ENCODE measurements at regions not wholly inside any gene's neighbourhood (a gene's known extent, or its start where the extent isn't known, plus 50 kb on each side); places are given as distances from the start of the nearest gene placed in this dataset.

- Mint-ChIP-seq H3K27me3 (ENCODE audit: low read depth) (no peaks in the 10 kb centered on the region), H3K27ac (no peak overlapping the region), H3K9me3 (no peaks in the 10 kb centered on the region), H3K4me1 (ENCODE audit: low read depth) (no peaks in the 10 kb centered on the region), H3K36me3 (ENCODE audit: low read depth) (no peaks in the 10 kb centered on the region), H3K4me3 (no peak overlapping the region)
Measured at GRCh38 chr6:22696481-22696880, 127.1 kb downstream of the HDGFL1 start.

- Mint-ChIP-seq H3K27ac (no peak overlapping the region), H3K9me3 (no peaks in the 10 kb centered on the region), H3K4me1 (ENCODE audit: low read depth) (no peaks in the 10 kb centered on the region), H3K27me3 (ENCODE audit: low read depth) (no peaks in the 10 kb centered on the region), H3K4me3 (no peak overlapping the region), H3K36me3 (ENCODE audit: low read depth) (no peaks in the 10 kb centered on the region)
Measured at GRCh38 chr6:22697306-22697705, 127.9 kb downstream of the HDGFL1 start.

- Mint-ChIP-seq H3K9me3 (no peaks in the 10 kb centered on the region), H3K27me3 (ENCODE audit: low read depth) (no peaks in the 10 kb centered on the region), H3K36me3 (ENCODE audit: low read depth) (no peaks in the 10 kb centered on the region), H3K4me1 (ENCODE audit: low read depth) (no peaks in the 10 kb centered on the region), H3K4me3 (no peak overlapping the region), H3K27ac (no peak overlapping the region)
Measured at GRCh38 chr6:22699151-22699550, 129.8 kb downstream of the HDGFL1 start.

- Mint-ChIP-seq H3K36me3 (ENCODE audit: low read depth) (no peaks in the 10 kb centered on the region), H3K9me3 (no peaks in the 10 kb centered on the region), H3K27me3 (ENCODE audit: low read depth) (no peaks in the 10 kb centered on the region), H3K4me1 (ENCODE audit: low read depth) (no peaks in the 10 kb centered on the region), H3K4me3 (no peak overlapping the region), H3K27ac (no peak overlapping the region)
Measured at GRCh38 chr6:22706651-22707050, 137.3 kb downstream of the HDGFL1 start.

- Mint-ChIP-seq H3K4me1 (ENCODE audit: low read depth) (no peaks in the 10 kb centered on the region), H3K27ac (no peak overlapping the region), H3K9me3 (no peaks in the 10 kb centered on the region), H3K4me3 (no peak overlapping the region), H3K27me3 (ENCODE audit: low read depth) (no peaks in the 10 kb centered on the region), H3K36me3 (ENCODE audit: low read depth) (no peaks in the 10 kb centered on the region)
Measured at GRCh38 chr6:22708469-22708868, 139.1 kb downstream of the HDGFL1 start.

GRCh38 chr6:22709803-22710202, 140.4 kb downstream of the HDGFL1 start:
- Mint-ChIP-seq H3K36me3 (ENCODE audit: low read depth) (no peaks in the 10 kb centered on the region), H3K9me3 (no peaks in the 10 kb centered on the region), H3K27ac (no peak overlapping the region), H3K4me1 (ENCODE audit: low read depth) (no peaks in the 10 kb centered on the region), H3K4me3 (no peak overlapping the region), H3K27me3 (ENCODE audit: low read depth) (no peaks in the 10 kb centered on the region)

- Mint-ChIP-seq H3K4me1 (ENCODE audit: low read depth) (no peaks in the 10 kb centered on the region), H3K4me3 (no peak overlapping the region), H3K27me3 (ENCODE audit: low read depth) (no peaks in the 10 kb centered on the region), H3K27ac (no peak overlapping the region), H3K9me3 (no peaks in the 10 kb centered on the region), H3K36me3 (ENCODE audit: low read depth) (no peaks in the 10 kb centered on the region)
Measured at GRCh38 chr6:22716721-22717120, 147.4 kb downstream of the HDGFL1 start.

- H3K9me3 Mint-ChIP-seq = peaks cover 2% of the 10 kb centered on the region
- H3K36me3 Mint-ChIP-seq (ENCODE audit: low read depth) = no peaks in the 10 kb centered on the region
- no peaks in the 10 kb centered on the region for H3K27me3 Mint-ChIP-seq (ENCODE audit: low read depth)
- no peaks in the 10 kb centered on the region for H3K4me1 Mint-ChIP-seq (ENCODE audit: low read depth)
- H3K4me3 Mint-ChIP-seq = no peak overlapping the region
- no peak overlapping the region for H3K27ac Mint-ChIP-seq
Measured at GRCh38 chr6:22717915-22718314, 148.5 kb downstream of the HDGFL1 start.

GRCh38 chr6:22722913-22723312, 153.5 kb downstream of the HDGFL1 start:
- Mint-ChIP-seq H3K36me3 (ENCODE audit: low read depth) (no peaks in the 10 kb centered on the region), H3K4me3 (no peak overlapping the region), H3K27ac (no peak overlapping the region), H3K27me3 (ENCODE audit: low read depth) (no peaks in the 10 kb centered on the region), H3K9me3 (peaks cover 16% of the 10 kb centered on the region), H3K4me1 (ENCODE audit: low read depth) (no peaks in the 10 kb centered on the region)

- peaks cover 16% of the 10 kb centered on the region for H3K9me3 Mint-ChIP-seq
Measured at GRCh38 chr6:22726966-22727365, 157.6 kb downstream of the HDGFL1 start.

GRCh38 chr6:22727710-22728109, 158.3 kb downstream of the HDGFL1 start:
- no peaks in the 10 kb centered on the region for H3K36me3 Mint-ChIP-seq (ENCODE audit: low read depth)
- no peaks in the 10 kb centered on the region for H3K27me3 Mint-ChIP-seq (ENCODE audit: low read depth)
- peaks cover 16% of the 10 kb centered on the region for H3K9me3 Mint-ChIP-seq
- H3K4me1 Mint-ChIP-seq (ENCODE audit: low read depth) = no peaks in the 10 kb centered on the region
- H3K27ac Mint-ChIP-seq = no peak overlapping the region
- no peak overlapping the region for H3K4me3 Mint-ChIP-seq

More at GRCh38 chr6:22726966-22727365, 157.6 kb downstream of the HDGFL1 start:
- H3K4me3 Mint-ChIP-seq = no peak overlapping the region
- H3K27me3 Mint-ChIP-seq (ENCODE audit: low read depth) = no peaks in the 10 kb centered on the region
- no peaks in the 10 kb centered on the region for H3K36me3 Mint-ChIP-seq (ENCODE audit: low read depth)
- no peaks in the 10 kb centered on the region for H3K4me1 Mint-ChIP-seq (ENCODE audit: low read depth)
- H3K27ac Mint-ChIP-seq = no peak overlapping the region

GRCh38 chr6:22732176-22732970, 163.0 kb downstream of the HDGFL1 start:
- Mint-ChIP-seq H3K36me3 (ENCODE audit: low read depth) (no peaks in the 10 kb centered on the region), H3K27me3 (ENCODE audit: low read depth) (no peaks in the 10 kb centered on the region), H3K9me3 (peaks cover 7% of the 10 kb centered on the region), H3K27ac (no peak overlapping the region), H3K4me1 (ENCODE audit: low read depth) (no peaks in the 10 kb centered on the region), H3K4me3 (no peak overlapping the region)

- H3K36me3 Mint-ChIP-seq (ENCODE audit: low read depth) = no peaks in the 10 kb centered on the region
- H3K27me3 Mint-ChIP-seq (ENCODE audit: low read depth) = no peaks in the 10 kb centered on the region
- H3K9me3 Mint-ChIP-seq = peaks cover 3% of the 10 kb centered on the region
- no peak overlapping the region for H3K4me3 Mint-ChIP-seq
- no peaks in the 10 kb centered on the region for H3K4me1 Mint-ChIP-seq (ENCODE audit: low read depth)
- H3K27ac Mint-ChIP-seq = no peak overlapping the region
Measured at GRCh38 chr6:22736740-22737139, 167.4 kb downstream of the HDGFL1 start.

- no peak overlapping the region for H3K4me3 Mint-ChIP-seq
Measured at GRCh38 chr6:22737331-22737730, 168.0 kb downstream of the HDGFL1 start.

GRCh38 chr6:22738194-22738593, 168.8 kb downstream of the HDGFL1 start:
- Mint-ChIP-seq H3K27me3 (ENCODE audit: low read depth) (no peaks in the 10 kb centered on the region), H3K27ac (no peak overlapping the region), H3K4me1 (ENCODE audit: low read depth) (no peaks in the 10 kb centered on the region), H3K36me3 (ENCODE audit: low read depth) (no peaks in the 10 kb centered on the region), H3K4me3 (no peak overlapping the region), H3K9me3 (peaks cover 3% of the 10 kb centered on the region)

More at GRCh38 chr6:22737331-22737730, 168.0 kb downstream of the HDGFL1 start:
- Mint-ChIP-seq H3K36me3 (ENCODE audit: low read depth) (no peaks in the 10 kb centered on the region), H3K4me1 (ENCODE audit: low read depth) (no peaks in the 10 kb centered on the region), H3K9me3 (peaks cover 3% of the 10 kb centered on the region), H3K27me3 (ENCODE audit: low read depth) (no peaks in the 10 kb centered on the region), H3K27ac (no peak overlapping the region)
